ENCODE measurements at regions not wholly inside any gene's neighbourhood (a gene's known extent, or its start where the extent isn't known, plus 50 kb on each side); places are given as distances from the start of the nearest gene placed in this dataset.

DNA sequence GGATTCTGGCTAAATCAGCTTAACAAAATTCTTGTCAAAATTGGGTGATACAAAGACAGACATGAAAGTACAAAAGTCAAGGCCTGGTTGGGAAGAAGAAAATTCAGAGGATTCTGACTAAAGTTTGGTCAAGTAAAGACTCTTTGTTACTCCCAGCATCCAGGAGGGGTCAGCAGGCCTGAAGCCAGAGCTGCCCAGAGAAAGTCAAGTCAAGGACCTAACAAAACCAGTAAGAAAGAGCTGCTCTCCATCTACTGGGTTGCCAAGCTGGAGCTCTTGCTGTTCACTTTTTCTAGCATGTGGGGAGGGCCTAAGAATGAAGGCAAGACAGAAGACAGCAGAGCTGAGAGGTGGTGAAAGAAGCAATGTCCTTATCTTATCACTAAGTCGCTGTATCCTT lies 143.3 kb downstream of the C1D start:
- DNase-seq = no peak

- no peak for DNase-seq
Observed at GRCh38 chr2:67922080-67922785, 140.6 kb downstream of the C1D start.

- DNase-seq = no peak
Observed at GRCh38 chr2:67923696-67924095, 139.1 kb downstream of the C1D start.

GRCh38 chr2:67927501-67927900 lies 135.3 kb downstream of the C1D start:
- DNase-seq = no peak

DNA sequence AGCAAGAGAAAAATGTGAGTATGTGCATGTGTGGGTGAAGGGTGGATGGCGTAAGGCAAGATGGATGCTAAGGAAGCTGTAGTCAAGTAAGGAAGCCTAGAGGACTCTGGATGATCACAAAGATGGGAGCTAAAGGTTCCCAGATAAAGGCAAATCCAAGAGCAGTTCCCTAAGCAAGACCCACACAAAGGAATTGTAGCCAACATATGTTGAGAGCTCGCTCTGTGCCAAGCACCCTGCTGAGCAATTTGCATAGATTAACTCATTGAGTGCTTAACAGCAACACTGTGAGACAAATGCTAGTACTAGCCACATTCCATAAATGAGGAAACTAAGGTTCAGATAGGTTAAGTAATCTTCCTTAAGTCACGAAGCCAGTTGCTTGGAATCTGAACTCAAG lies 132.6 kb downstream of the C1D start:
- no peak for DNase-seq

DNA sequence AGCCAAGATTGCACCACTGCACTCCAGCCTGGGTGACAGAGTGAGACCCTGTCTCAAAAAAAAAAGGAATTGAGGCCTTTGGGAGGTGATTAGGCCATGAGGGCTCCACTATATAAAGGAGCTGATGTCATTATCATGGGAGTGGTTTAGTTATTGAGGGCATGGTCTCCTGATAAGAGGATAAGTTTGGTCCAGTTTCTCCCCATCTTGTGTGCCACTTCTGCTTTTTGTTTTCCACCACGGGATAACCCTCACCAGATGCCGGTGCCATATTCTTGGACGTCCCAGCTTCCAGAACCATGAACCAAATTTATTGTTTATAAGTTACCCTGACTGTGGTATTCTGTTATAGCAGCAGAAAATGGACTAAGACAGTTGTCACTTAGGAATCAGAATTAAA lies 125.8 kb downstream of the C1D start:
- DNase-seq = no peak

DNA sequence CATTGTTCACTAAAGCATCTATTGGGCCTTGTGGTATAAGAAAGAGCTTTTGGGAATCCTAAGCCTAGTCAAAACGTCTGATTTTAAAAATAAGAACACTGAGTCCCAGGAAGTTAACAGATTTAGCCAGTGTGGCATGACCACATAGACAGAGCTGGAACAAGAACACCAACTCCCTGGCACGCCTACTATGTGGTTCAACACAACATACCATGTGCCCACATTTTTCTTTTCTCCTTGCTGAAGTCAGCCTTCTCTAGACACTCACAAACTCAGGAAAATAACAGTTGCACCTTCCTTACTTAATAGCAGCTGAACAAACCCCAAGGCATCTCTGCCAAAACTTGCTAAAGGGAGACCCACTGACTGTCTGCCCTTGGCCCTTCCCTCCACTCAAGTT lies 124.8 kb downstream of the C1D start:
- no peak for DNase-seq

GRCh38 chr2:67945056-67945455 lies 117.7 kb downstream of the C1D start:
- DNase-seq = no peak

DNA sequence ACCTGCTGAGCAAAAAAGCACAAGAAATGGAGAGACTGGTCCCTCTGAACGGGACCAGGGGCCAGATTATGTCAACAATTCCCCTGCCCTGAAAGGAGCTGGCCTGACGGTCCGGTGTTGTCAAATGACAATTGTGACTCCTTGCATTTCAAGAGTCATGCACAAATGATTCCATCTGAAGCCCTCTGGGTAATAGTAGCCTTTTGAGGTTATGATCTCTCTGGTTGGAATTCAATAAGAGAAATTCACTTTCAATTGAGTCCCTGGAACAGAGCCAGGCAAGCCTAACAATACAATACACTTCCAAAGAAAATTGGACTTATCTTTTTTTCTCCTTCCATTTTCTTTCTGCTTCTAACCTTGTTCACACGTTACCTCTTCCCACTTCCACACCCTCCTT lies 116.9 kb downstream of the C1D start:
- DNase-seq = no peak

DNA sequence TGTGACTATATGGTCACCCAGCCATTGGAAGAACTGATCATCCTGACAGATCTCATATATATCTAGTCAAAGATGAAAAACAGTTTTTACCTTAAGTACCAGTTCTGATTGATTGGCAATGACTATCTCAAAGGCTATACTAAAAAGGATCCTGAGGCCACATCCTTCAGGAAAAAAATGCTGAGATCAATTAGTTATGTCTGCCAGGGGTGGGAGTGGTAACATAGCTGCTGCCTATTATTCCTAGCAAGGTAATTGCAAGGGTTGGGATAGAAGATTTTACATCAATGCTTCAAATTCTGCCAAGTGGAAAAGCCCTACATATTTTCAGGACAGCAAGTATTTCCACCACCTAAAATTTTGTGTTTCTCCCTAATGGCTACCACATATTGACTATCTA lies 114.7 kb downstream of the C1D start:
- DNase-seq = no peak

- DNase-seq = no peak
Observed at GRCh38 chr2:67948506-67948905, 114.3 kb downstream of the C1D start.

GRCh38 chr2:67950018-67950417 lies 112.8 kb downstream of the C1D start:
- DNase-seq = no peak

GRCh38 chr2:67950919-67951318 lies 111.9 kb downstream of the C1D start:
- DNase-seq = no peak

DNA sequence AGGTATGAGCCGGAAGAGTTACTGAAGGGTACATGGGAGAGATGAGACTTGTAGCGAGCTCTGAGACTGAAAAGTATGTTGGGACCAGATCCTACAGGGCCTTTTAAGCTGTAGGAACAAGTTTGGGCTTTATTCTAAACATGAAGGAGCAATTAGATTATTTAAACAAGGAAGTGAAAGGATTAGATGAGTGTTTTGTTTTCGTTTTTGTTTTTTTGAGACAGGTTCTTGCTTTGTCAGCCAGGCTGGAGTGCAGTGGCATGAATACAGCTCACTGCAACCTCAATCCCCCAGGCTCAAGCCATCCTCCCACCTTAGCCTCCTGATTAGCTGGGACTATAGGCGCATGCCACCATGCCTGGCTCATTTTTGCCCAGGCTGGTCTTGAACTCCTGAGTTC lies 110.7 kb downstream of the C1D start:
- DNase-seq = no peak

DNA sequence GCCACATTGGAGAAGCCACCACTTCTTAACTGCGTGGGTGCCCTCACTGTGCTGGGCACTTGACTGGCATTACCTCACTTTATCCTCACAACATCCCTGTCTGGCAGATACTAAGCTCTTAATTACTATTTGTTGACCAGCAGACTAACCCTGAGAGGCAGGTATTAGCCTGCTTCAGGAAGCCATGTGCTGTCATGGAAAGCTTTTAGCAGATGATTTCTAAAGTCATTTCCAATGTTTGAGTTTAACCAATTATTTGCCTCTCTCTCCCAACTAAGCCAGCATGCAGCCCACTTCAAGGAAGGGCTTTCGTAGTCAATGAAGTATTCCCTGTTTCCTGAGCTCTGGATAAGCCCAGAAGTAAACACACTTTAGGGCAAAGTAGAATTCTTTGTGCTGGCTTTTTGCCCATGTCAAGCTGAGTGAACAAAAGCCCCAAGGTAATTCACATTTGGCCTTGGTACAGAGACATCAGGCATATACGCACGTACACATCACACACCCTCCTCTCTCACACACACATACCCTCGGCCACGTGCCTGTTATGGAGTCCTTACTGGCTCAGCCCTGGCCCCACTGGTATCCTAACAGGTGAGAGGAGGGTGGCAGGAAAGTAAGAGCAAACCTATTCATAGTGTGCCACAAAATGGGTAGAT lies 108.6 kb downstream of the C1D start:
- no peak for DNase-seq

DNA sequence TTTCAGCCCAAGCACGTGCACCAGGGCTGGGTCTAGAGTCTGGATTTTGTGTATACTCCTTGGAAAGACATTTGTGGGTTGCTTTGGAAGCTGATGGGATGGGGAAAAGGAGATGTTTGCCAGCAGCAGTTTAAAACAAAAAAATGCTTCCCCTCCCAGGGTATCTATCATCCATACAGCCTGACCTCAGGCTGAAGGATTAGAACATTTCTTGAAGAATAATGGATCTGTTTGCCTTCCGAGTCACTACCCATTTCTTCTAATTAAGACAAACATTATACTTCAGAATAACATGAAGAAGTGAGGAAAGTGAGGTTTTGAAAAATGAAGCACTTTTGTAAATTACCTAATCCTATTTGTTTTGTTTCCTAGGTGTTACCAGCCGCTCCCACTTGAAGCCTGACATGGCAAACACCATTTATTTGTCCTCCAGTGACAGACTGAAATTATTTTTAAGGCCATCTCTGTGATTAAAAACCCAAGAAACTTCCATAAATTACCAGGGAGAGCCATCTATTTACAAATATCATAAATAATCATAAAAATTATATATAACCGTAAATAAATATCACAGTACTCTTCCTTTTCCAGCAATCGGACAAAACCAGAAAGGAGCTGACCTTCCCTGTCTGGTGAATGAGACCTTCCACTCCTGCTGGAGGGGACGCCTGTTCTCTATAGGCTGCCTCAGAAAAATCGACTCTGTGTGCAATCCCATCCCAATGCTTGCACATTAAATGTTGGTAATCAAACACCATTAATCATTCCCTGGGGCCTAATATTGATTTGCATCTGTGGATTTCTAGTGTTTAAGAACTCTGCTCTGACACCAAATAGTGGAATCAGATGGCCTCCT lies 106.8 kb downstream of the C1D start:
- no peak for DNase-seq

DNA sequence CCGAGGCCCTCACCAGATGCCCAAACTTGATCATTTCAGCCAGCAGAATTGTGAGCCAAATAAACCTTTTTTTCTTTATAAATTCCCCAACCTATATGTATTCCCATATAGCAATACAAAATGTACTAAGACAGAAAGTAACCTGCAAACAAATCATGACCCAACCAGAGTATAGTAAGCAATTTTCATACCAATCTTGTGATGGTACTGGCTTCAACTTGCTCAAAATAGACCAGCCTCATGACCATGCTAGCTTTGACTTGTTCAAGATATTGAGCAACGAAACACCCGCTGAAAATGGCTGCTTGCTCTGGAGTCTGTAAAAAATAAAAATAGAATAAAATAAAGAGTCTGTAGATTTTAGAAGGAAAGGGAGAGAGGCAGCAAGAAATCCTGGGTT lies 97.6 kb downstream of the C1D start:
- DNase-seq = no peak

GRCh38 chr2:67970071-67970470 lies 92.7 kb downstream of the C1D start:
- no peak for DNase-seq

- DNase-seq = no peak
Observed at GRCh38 chr2:67970542-67970941, 92.3 kb downstream of the C1D start.

DNA sequence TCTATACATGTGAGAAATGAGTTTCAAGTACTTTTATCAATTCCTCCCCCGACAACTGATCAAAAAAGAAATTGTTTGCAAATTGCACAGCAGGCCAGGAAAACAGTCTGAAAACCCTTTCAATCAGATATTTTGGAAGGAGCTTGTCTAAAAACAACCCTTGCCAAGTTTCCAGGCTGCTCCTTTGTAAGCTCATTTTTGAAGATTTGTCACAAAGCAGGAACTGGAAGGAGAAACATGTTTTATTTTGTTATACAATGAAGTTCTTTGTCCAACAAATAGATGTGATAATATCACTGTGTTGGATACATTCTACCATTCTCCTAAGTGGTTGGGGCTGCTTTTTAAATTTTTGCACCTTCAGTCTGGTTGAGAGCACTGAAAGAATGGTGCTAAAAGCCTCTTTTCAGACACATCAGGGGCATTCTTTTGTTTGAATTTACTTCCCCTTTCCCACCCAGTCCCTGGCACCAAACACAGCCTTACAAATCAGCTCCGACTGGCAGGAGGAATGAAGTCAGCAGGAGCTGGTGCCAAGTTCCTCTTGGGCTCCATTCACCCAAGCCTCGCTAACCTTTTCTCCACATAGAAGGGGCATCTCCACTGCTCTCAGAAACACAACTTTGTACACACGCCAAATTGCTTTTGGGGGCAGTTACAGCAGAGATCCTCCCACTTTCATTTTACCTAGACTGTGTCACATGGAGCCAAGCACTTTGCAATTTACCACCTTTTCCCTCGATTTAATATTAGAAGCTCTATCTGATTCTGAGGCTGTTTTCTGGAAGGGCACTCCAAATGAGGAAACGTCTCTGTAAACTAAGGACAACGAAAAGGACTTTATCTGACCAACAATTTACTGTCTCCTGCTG lies 88.0 kb downstream of the C1D start:
- DNase-seq = peak; percentile 35 to 62

DNA sequence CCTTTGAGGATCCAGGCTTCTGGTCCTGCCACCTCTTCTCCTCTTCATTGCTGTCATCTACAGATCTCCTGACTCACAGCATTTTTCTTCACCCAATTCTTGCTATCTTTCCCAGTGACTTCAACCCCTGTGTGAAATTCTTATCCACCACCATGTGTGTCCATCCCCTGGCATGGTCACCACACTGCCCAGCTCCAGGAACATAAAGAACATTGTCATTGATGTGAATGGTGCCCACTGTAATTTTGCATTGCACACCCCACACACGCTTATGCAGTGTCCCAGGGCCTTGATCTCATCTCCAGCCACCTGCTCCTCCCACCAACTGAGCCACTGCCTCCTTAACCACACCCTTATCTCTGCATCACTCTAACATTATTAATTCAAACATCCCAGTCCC lies 85.3 kb downstream of the C1D start:
- no peak for DNase-seq

- no peak for DNase-seq
Observed at GRCh38 chr2:67982956-67983355, 79.8 kb downstream of the C1D start.

GRCh38 chr2:67984600-67984999 lies 78.2 kb downstream of the C1D start:
- DNase-seq = no peak

All from inflammatory macrophage (primary cell).